Stimulated activated CD8-positive, alpha-beta memory T cell treated with anti-CD3 and anti-CD28 coated beads, Interleukin-15, amount 100 ng/mL, for 24 hours (primary cell): ENCODE measurements at regions not wholly inside any gene's neighbourhood (a gene's known extent, or its start where the extent isn't known, plus 50 kb on each side); places are given as distances from the start of the nearest gene placed in this dataset.

Experiments
- DNase-seq: peaks from one replicate; pipeline ENCODE4 v3.0.0-alpha.2; 2020; ENCODE audit warnings: low read depth

- no peak for DNase-seq
Observed at GRCh38 chr10:78515038-78515872, 481.6 kb downstream of the RPS24 start.

- DNase-seq = no peak
Observed at GRCh38 chr10:78515873-78516153, 482.1 kb downstream of the RPS24 start.

- no peak for DNase-seq
Observed at GRCh38 chr10:78516236-78516635, 482.6 kb downstream of the RPS24 start.

GRCh38 chr10:78516756-78517155 is 483.1 kb downstream of the RPS24 start:
- no peak for DNase-seq

GRCh38 chr10:78518224-78518623 is 484.6 kb downstream of the RPS24 start:
- DNase-seq = no peak

- no peak for DNase-seq
Observed at GRCh38 chr10:78520737-78521430, 487.2 kb downstream of the RPS24 start.

GRCh38 chr10:78523453-78523852 is 489.8 kb downstream of the RPS24 start:
- no peak for DNase-seq

- DNase-seq = no peak
Observed at GRCh38 chr10:78524342-78524741, 490.7 kb downstream of the RPS24 start.

- no peak for DNase-seq
Observed at GRCh38 chr10:78524941-78525340, 491.3 kb downstream of the RPS24 start.

GRCh38 chr10:78526347-78526746 is 492.7 kb downstream of the RPS24 start:
- no peak for DNase-seq

- DNase-seq = no peak
Observed at GRCh38 chr10:78527296-78527695, 493.6 kb downstream of the RPS24 start.

- no peak for DNase-seq
Observed at GRCh38 chr10:78528749-78529204, 495.1 kb downstream of the RPS24 start.

GRCh38 chr10:78529262-78529661 is 495.6 kb downstream of the RPS24 start:
- DNase-seq = no peak

GRCh38 chr10:78531088-78531487 is 497.4 kb downstream of the RPS24 start:
- DNase-seq = no peak

GRCh38 chr10:78532480-78533042 is 498.9 kb downstream of the RPS24 start:
- DNase-seq = no peak

- no peak for DNase-seq
Observed at GRCh38 chr10:78533098-78533497, 499.4 kb downstream of the RPS24 start.

- DNase-seq = no peak
Observed at GRCh38 chr10:78533776-78534175, 500.1 kb downstream of the RPS24 start.

GRCh38 chr10:78535716-78536218 is 502.1 kb downstream of the RPS24 start:
- no peak for DNase-seq

GRCh38 chr10:78537018-78537417 is 503.4 kb downstream of the RPS24 start:
- DNase-seq = no peak

- no peak for DNase-seq
Observed at GRCh38 chr10:78539247-78539766, 505.6 kb downstream of the RPS24 start.

GRCh38 chr10:78540355-78541076 is 506.9 kb downstream of the RPS24 start:
- no peak for DNase-seq

- DNase-seq = no peak
Observed at GRCh38 chr10:78541481-78542140, 507.9 kb downstream of the RPS24 start.
